SK-N-SH treated with all-trans-retinoic acid at 6 μM for 48 hours (cell line): ENCODE measurements at regions not wholly inside any gene's neighbourhood (a gene's known extent, or its start where the extent isn't known, plus 50 kb on each side); places are given as distances from the start of the nearest gene placed in this dataset.

ENCODE experiments used
- ATAC-seq: fragments of 200-7000 bp; cut with Tn5 transposase; 3 replicates; pipeline ENCODE4 v1.9.1; 2020; ENCODE audit warnings: mild to moderate bottlenecking, moderate library complexity
- ARNTL ChIP-seq: fragments of 450-650 bp; formaldehyde crosslinking; IDR thresholded peaks from 2 replicates; pipeline ENCODE4 v1.5.0; 2020; ENCODE audit warnings: low read depth, mild to moderate bottlenecking, moderate library complexity, borderline replicate concordance
- BACH2 ChIP-seq: fragments of 250-450 bp; sonication (Bioruptor Pico); IDR thresholded peaks from 2 replicates; pipeline ENCODE4 v1.9.0; 2021; ENCODE audit warnings: mild to moderate bottlenecking, borderline replicate concordance
- GLIS3 ChIP-seq: fragments of 250-450 bp; sonication (Bioruptor Pico); IDR thresholded peaks from 2 replicates; pipeline ENCODE4 v1.5.0; 2020; ENCODE audit warnings: mild to moderate bottlenecking, moderate library complexity
- ISL1 ChIP-seq: fragments of 250-450 bp; sonication (Bioruptor Pico); IDR thresholded peaks from 2 replicates; pipeline ENCODE4 v2.1.2; 2022; ENCODE audit warnings: mild to moderate bottlenecking, moderate library complexity
- OSR1 ChIP-seq: fragments of 250-450 bp; sonication (Bioruptor Pico); IDR thresholded peaks from 2 replicates; pipeline ENCODE4 v1.8.0; 2022; ENCODE audit warnings: moderate library complexity, mild to moderate bottlenecking, inconsistent platforms
- PPARA ChIP-seq: fragments of 250-450 bp; sonication (Bioruptor Pico); IDR thresholded peaks from 2 replicates; pipeline ENCODE4 v1.5.0; 2020; ENCODE audit warnings: mild to moderate bottlenecking, borderline replicate concordance
- RARB ChIP-seq: fragments of 250-450 bp; sonication (Bioruptor Pico); IDR thresholded peaks from 2 replicates; pipeline ENCODE4 v1.8.0; 2021; ENCODE audit warnings: mild to moderate bottlenecking, moderate library complexity
- SNAI2 ChIP-seq: fragments of 250-450 bp; sonication (Bioruptor Pico); IDR thresholded peaks from 2 replicates; pipeline ENCODE4 v1.5.0; 2020; ENCODE audit warnings: mild to moderate bottlenecking, moderate library complexity
- TCF4 ChIP-seq: fragments of 250-450 bp; sonication (Bioruptor Pico); IDR thresholded peaks from 2 replicates; pipeline ENCODE4 v1.8.0; 2021; ENCODE audit warnings: mild to moderate bottlenecking, moderate library complexity, borderline replicate concordance
- ZC3H10 ChIP-seq: fragments of 250-450 bp; sonication (Bioruptor Pico); IDR thresholded peaks from 2 replicates; pipeline ENCODE4 v1.5.1; 2021; ENCODE audit warnings: mild to moderate bottlenecking, moderate library complexity
- ZFP3 ChIP-seq: fragments of 250-450 bp; sonication (Bioruptor Pico); IDR thresholded peaks from 2 replicates; pipeline ENCODE4 v1.5.0; 2020; ENCODE audit warnings: mild to moderate bottlenecking, moderate library complexity
- ZFP30 ChIP-seq: fragments of 450-650 bp; formaldehyde crosslinking; IDR thresholded peaks from 2 replicates; pipeline ENCODE4 v1.5.0; 2022; ENCODE audit warnings: mild to moderate bottlenecking, moderate library complexity
- ZNF565 ChIP-seq: fragments of 450-650 bp; formaldehyde crosslinking; conservative IDR thresholded peaks from 2 replicates; pipeline ENCODE4 v1.5.0; 2020; ENCODE audit warnings: low read depth, mild to moderate bottlenecking, moderate library complexity
- ZNF70 ChIP-seq: fragments of 450-650 bp; formaldehyde crosslinking; IDR thresholded peaks from 2 replicates; pipeline ENCODE4 v1.5.0; 2020; ENCODE audit warnings: mild to moderate bottlenecking, moderate library complexity
- TF ChIP-seq, protein P1 (sequence below): fragments of 250-450 bp; sonication (Bioruptor Pico); IDR thresholded peaks from 2 replicates; pipeline ENCODE4 v1.5.1; 2021; ENCODE audit warnings: mild to moderate bottlenecking, moderate library complexity
- TF ChIP-seq, protein P2 (sequence below): fragments of 250-450 bp; sonication (Bioruptor Pico); IDR thresholded peaks from 2 replicates; pipeline ENCODE4 v1.8.0; 2021; ENCODE audit warnings: low read depth, mild to moderate bottlenecking, moderate library complexity, borderline replicate concordance
- TF ChIP-seq, protein P3 (sequence below): fragments of 250-450 bp; sonication (Bioruptor Pico); IDR thresholded peaks from 2 replicates; pipeline ENCODE4 v1.5.1; 2020; ENCODE audit warnings: low read depth, mild to moderate bottlenecking, moderate library complexity
- TF ChIP-seq, protein P4 (sequence below): fragments of 250-450 bp; sonication (Bioruptor Pico); IDR thresholded peaks from 2 replicates; pipeline ENCODE4 v1.8.0; 2020; ENCODE audit warnings: mild to moderate bottlenecking, moderate library complexity, borderline replicate concordance

DNA sequence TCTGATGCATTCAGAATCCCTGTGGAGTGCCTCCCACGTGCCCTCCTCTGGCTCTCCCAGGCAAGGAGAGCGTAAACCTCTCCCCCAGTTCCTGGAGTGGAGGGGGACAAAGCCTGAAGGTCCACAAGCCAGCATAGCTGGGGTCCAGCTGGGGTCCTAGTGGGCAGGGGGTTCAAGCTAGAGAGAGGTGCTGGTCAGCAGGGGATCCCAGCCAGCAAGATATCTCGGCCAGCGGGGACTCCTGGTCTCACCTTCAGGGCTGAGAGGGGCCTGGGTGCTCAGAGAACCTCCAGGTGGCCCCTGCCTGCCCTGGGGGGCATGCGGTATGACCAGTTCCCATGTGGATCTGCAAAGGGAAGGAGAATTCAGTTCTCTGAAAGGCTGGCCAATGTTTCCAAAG lies 413.7 kb downstream of the TCERG1L start:
- ATAC-seq: no peak
- TF ChIP-seq ZFP30 (CRISPR knock-in tag) (no peak), ZNF565 (CRISPR knock-in tag) (no peak), BACH2 (CRISPR knock-in tag) (no peak)
- TF ChIP-seq, protein P1, sequence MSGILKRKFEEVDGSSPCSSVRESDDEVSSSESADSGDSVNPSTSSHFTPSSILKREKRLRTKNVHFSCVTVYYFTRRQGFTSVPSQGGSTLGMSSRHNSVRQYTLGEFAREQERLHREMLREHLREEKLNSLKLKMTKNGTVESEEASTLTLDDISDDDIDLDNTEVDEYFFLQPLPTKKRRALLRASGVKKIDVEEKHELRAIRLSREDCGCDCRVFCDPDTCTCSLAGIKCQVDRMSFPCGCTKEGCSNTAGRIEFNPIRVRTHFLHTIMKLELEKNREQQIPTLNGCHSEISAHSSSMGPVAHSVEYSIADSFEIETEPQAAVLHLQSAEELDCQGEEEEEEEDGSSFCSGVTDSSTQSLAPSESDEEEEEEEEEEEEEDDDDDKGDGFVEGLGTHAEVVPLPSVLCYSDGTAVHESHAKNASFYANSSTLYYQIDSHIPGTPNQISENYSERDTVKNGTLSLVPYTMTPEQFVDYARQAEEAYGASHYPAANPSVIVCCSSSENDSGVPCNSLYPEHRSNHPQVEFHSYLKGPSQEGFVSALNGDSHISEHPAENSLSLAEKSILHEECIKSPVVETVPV: no peak
- TF ChIP-seq, all 23 proteins: peak for 0

DNA sequence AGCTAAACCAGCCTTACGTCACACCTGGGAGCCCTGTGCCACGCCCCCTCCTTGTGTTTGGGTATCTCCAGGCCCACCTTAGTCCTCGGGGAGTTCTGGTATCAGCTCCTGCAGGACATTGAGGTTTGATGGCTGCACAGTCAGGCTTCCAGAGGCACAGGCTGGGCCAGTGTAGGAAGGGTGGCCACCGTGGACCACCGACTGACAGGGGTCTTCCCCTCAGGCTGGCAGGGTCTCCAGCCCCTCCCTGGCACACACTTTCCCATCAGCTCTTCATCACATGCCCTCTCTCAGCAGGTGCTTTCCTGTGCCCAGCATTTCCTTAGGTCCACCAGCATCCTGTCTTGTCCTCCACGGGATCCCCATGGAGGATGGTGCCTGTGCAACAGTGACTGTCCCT lies 413.1 kb downstream of the TCERG1L start:
- TF ChIP-seq ZFP30 (CRISPR knock-in tag) (no peak), RARB (CRISPR knock-in tag) (no peak)

DNA sequence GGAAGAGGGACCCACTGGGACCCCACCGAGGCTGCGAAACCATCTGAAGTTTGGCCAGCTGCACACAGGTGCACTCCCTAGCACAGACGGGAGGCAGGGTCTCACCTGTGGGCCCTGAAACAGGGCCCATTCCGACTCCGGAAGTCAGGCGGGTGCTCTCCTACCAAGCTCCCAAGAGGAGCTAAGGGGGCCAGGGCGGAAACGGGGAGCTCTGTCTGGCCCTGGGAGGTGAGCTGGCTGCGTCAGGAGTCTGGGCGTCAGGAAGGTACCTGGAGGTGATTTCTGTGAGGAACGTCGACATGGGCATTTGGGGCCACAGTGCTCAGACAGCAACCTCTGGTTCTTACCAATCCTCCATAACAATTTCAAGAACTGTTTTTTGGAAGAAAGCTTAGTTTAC lies 411.7 kb downstream of the TCERG1L start:
- no peak for ATAC-seq
- TF ChIP-seq TCF4 (CRISPR knock-in tag) (no peak), ISL1 (CRISPR knock-in tag) (no peak), ZNF70 (CRISPR knock-in tag) (no peak), SNAI2 (CRISPR knock-in tag) (no peak), PPARA (CRISPR knock-in tag) (no peak), BACH2 (CRISPR knock-in tag) (no peak), GLIS3 (CRISPR knock-in tag) (no peak), ZC3H10 (CRISPR knock-in tag) (no peak), OSR1 (CRISPR knock-in tag) (no peak), RARB (CRISPR knock-in tag) (no peak)
- TF ChIP-seq, protein P2, sequence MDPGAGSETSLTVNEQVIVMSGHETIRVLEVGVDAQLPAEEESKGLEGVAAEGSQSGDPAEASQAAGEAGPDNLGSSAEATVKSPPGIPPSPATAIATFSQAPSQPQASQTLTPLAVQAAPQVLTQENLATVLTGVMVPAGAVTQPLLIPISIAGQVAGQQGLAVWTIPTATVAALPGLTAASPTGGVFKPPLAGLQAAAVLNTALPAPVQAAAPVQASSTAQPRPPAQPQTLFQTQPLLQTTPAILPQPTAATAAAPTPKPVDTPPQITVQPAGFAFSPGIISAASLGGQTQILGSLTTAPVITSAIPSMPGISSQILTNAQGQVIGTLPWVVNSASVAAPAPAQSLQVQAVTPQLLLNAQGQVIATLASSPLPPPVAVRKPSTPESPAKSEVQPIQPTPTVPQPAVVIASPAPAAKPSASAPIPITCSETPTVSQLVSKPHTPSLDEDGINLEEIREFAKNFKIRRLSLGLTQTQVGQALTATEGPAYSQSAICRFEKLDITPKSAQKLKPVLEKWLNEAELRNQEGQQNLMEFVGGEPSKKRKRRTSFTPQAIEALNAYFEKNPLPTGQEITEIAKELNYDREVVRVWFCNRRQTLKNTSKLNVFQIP (CRISPR knock-in tag): no peak
- TF ChIP-seq, protein P3, sequence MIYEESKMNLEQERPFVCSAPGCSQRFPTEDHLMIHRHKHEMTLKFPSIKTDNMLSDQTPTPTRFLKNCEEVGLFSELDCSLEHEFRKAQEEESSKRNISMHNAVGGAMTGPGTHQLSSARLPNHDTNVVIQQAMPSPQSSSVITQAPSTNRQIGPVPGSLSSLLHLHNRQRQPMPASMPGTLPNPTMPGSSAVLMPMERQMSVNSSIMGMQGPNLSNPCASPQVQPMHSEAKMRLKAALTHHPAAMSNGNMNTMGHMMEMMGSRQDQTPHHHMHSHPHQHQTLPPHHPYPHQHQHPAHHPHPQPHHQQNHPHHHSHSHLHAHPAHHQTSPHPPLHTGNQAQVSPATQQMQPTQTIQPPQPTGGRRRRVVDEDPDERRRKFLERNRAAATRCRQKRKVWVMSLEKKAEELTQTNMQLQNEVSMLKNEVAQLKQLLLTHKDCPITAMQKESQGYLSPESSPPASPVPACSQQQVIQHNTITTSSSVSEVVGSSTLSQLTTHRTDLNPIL (CRISPR knock-in tag): no peak

More for the DNA sequence above, 413.1 kb downstream of the TCERG1L start:
- ATAC-seq: no peak

DNA sequence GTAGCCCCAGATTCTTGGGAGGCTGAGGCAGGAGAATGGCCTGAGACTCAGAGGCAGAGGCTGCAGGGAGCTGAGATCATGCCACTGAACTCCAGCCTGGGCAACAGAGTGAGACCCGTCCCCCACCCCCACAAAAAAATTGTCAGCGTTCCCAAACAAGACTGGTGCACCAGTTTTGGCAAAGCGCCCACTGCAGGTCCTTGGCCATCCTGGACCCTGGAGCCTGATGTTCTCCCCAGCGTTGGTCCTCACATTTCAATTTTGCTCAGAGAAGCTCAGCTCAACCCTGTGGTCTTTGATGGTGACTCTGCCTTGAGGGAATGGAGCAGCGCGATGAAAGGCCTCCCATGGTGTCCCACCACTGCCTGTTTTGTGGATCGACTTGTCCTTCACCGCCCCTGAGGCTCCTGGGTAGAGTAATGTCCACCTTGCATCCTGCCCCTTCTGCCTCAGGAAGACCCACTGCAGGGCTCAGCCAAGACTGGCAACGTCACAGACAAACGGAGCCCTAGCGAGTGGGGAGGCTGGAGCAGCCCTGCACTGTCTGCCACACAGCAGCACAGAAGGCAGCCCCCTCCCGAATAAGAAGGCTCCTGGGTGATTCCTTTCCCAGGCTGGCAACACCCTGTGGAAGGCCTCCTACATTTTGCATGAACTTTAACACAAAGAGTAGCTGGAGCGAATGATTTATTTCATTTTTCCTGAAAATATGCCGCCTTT lies 410.9 kb downstream of the TCERG1L start:
- ATAC-seq: no peak
- no peak for TF ChIP-seq ARNTL (CRISPR knock-in tag)
- no peak for TF ChIP-seq ZNF70 (CRISPR knock-in tag)
- TF ChIP-seq, protein P4, sequence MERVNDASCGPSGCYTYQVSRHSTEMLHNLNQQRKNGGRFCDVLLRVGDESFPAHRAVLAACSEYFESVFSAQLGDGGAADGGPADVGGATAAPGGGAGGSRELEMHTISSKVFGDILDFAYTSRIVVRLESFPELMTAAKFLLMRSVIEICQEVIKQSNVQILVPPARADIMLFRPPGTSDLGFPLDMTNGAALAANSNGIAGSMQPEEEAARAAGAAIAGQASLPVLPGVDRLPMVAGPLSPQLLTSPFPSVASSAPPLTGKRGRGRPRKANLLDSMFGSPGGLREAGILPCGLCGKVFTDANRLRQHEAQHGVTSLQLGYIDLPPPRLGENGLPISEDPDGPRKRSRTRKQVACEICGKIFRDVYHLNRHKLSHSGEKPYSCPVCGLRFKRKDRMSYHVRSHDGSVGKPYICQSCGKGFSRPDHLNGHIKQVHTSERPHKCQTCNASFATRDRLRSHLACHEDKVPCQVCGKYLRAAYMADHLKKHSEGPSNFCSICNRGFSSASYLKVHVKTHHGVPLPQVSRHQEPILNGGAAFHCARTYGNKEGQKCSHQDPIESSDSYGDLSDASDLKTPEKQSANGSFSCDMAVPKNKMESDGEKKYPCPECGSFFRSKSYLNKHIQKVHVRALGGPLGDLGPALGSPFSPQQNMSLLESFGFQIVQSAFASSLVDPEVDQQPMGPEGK (CRISPR knock-in tag): no peak
- TF ChIP-seq ISL1 (CRISPR knock-in tag): no peak
- TF ChIP-seq ZNF565 (CRISPR knock-in tag): no peak
- no peak for TF ChIP-seq ZC3H10 (CRISPR knock-in tag)

DNA sequence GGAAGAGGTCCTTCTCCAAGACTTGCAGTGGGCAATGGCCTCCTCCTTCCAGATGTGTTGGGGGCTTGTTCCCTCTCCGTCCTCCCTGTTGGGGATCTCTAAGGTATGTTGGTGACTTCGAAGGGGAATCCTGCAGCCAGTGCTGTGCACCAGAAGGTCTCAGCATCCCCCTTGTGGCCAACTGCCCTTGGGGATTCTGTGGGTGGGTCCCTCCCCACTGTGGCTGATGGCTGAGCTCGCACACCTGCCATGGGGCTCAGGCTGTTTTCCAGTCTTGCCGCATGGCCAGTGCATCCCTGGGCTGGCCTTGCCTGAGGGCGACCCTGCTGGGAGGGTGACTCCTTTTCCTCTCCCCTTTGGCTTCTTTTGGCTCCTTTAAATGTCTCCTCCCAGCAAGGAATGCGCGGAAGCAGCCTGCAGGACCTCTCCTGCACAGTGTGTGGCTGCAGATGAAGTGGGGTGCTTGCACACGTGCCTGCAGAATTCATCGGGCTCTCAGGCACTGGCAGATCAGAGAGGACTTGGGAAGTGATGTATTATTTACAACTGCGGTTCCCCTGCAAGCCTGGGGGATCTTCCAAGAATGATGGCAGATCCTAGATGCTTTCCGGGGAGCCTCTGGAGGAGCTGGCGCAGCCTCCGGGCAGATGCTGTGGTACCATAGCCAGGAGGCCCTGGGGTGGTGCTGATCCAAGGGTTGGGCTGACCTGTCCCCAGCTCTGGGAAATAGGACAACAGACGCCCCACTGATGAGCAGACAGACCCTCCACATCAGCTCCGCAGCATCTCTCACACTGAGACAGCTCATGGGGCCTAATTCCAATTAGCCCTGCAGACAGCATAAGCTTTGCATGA lies 410.0 kb downstream of the TCERG1L start:
- ATAC-seq: no peak
- TF ChIP-seq ZNF70 (CRISPR knock-in tag) (no peak), TCF4 (CRISPR knock-in tag) (no peak), ZFP3 (CRISPR knock-in tag) (no peak), ISL1 (CRISPR knock-in tag) (no peak), PPARA (CRISPR knock-in tag) (no peak), ARNTL (CRISPR knock-in tag) (no peak), SNAI2 (CRISPR knock-in tag) (no peak)
- TF ChIP-seq, protein P4 (CRISPR knock-in tag): no peak
- TF ChIP-seq, protein P2 (CRISPR knock-in tag): no peak
